GM23248 (cell line): ENCODE measurements at regions not wholly inside any gene's neighbourhood (a gene's known extent, or its start where the extent isn't known, plus 50 kb on each side); places are given as distances from the start of the nearest gene placed in this dataset.

Experiments used
- EZH2 ChIP-seq: fragments of 200-600 bp; sonication (generic); IDR thresholded peaks from 2 replicates; pipeline ENCODE4 v1.6.1; 2018; ENCODE audit warnings: antibody characterized with exemption, mild to moderate bottlenecking; ENCODE audit not compliant: insufficient read depth, poor library complexity, severe bottlenecking
- EZH2phosphoT487 ChIP-seq: fragments of 200-600 bp; sonication (generic); IDR thresholded peaks from 2 replicates; pipeline ENCODE4 v1.6.1; 2018; ENCODE audit warnings: antibody characterized with exemption, moderate library complexity, mild to moderate bottlenecking, low read depth; ENCODE audit not compliant: insufficient read depth

DNA sequence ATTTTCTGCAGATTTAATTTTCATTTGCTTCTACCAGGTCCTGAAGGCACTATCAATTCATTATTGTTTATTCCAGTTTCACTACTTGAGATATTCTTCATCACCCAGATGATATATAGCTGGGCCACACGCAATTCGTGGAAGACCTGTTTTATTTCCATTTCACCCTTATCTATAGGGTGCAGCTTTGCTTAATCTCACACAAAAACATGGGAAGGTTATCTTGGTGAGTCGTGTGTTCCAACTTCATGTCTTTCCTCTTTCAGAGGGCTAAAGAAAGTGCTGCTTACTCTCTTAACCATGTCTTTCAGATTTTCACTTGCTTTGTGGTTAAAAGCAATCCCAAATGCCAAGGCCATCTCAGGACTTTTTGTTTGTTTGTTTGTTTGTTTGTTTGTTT, 194.0 kb downstream of the SOD2 start:
- TF ChIP-seq EZH2 (no peak), EZH2phosphoT487 (no peak)
